ENCODE measurements at regions not wholly inside any gene's neighbourhood (a gene's known extent, or its start where the extent isn't known, plus 50 kb on each side); places are given as distances from the start of the nearest gene placed in this dataset.

DNA sequence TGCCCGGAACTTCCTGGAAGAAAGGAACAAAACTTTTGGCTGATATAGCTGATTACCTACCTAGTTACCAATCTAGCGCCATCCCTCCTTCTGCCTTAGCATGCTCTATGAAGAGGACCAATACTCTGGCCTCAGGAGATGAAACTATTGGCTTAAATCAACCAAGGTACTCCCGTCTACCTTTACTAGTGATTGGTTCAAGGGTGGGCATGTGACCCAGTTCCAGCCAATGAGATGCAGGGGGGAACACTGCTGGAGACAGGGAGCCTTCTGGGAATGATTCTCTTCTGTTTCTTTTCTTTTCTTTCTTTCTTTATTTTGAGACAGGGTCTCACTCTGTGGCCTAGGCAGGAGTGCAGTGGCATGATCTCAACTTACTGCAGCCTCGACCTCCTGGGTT is 72.6 kb upstream of the CCDC167 start:
- H3K4me3 Mint-ChIP-seq (ENCODE audit: low read depth): no peak overlapping the region
- no peaks in the 10 kb centered on the region for H3K4me1 Mint-ChIP-seq (ENCODE audit: low read depth)
- DNase-seq (ENCODE audit: low spot score, unreplicated experiment): no peak
- no peaks in the 10 kb centered on the region for H3K36me3 Mint-ChIP-seq (ENCODE audit: insufficient read depth)
- peaks cover 42% of the 10 kb centered on the region for H3K27me3 Mint-ChIP-seq
- H3K27ac Mint-ChIP-seq: no peak overlapping the region
- H3K9me3 Mint-ChIP-seq (ENCODE audit: low read depth): no peaks in the 10 kb centered on the region
- TF ChIP-seq, protein P1, sequence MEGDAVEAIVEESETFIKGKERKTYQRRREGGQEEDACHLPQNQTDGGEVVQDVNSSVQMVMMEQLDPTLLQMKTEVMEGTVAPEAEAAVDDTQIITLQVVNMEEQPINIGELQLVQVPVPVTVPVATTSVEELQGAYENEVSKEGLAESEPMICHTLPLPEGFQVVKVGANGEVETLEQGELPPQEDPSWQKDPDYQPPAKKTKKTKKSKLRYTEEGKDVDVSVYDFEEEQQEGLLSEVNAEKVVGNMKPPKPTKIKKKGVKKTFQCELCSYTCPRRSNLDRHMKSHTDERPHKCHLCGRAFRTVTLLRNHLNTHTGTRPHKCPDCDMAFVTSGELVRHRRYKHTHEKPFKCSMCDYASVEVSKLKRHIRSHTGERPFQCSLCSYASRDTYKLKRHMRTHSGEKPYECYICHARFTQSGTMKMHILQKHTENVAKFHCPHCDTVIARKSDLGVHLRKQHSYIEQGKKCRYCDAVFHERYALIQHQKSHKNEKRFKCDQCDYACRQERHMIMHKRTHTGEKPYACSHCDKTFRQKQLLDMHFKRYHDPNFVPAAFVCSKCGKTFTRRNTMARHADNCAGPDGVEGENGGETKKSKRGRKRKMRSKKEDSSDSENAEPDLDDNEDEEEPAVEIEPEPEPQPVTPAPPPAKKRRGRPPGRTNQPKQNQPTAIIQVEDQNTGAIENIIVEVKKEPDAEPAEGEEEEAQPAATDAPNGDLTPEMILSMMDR (IDR thresholded peaks at IDR 0.05; ENCODE audit: unreplicated experiment): no peak

GRCh38 chr6:37570482-37571133 is 70.9 kb upstream of the CCDC167 start:
- no peak overlapping the region for H3K4me3 Mint-ChIP-seq (ENCODE audit: low read depth)
- DNase-seq (ENCODE audit: low spot score, unreplicated experiment): no peak
- H3K4me1 Mint-ChIP-seq (ENCODE audit: low read depth): no peaks in the 10 kb centered on the region

DNA sequence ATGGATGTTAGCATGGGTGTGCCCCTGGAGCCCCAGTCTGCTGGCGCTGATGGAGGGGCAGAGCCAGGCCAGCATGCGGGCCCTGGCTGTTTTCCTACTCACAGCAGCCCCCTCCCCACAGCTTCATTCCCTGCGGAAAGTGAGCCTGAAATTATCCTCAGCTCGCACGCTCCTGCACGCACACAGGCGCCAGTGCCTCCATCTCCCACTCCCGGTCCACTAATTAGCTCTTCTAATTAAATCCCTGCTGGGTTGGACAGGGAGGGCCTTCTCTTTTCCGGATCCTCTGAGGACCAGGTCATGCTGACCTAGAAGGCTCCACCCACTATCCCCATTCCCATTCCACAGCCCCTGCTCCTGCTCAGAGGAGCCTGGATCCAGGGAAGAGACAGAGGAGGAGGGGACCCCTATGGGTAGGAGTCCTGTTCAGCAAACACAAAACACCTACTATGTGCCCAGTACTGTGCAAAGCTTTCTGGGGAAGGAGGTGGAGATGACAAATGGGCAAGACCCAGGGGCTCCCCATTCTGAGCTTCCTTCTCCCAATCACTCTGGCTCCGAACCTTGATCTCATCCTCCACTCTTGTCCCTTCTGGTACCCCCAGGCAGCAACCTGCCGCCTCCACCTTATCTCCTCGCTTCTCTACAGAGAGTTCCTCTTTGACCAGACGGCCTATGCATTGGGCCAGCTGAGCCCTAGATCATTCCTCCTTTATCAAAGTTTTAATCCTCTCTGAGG is 70.2 kb upstream of the CCDC167 start:
- no peak overlapping the region for H3K27ac Mint-ChIP-seq
- DNase-seq (ENCODE audit: low spot score, unreplicated experiment): no peak

More at GRCh38 chr6:37570482-37571133, 70.9 kb upstream of the CCDC167 start:
- peaks cover 41% of the 10 kb centered on the region for H3K27me3 Mint-ChIP-seq
- no peak overlapping the region for H3K27ac Mint-ChIP-seq
- TF ChIP-seq, protein P1 (IDR thresholded peaks at IDR 0.05; ENCODE audit: unreplicated experiment): no peak
- no peaks in the 10 kb centered on the region for H3K36me3 Mint-ChIP-seq (ENCODE audit: insufficient read depth)
- no peaks in the 10 kb centered on the region for H3K9me3 Mint-ChIP-seq (ENCODE audit: low read depth)

DNA sequence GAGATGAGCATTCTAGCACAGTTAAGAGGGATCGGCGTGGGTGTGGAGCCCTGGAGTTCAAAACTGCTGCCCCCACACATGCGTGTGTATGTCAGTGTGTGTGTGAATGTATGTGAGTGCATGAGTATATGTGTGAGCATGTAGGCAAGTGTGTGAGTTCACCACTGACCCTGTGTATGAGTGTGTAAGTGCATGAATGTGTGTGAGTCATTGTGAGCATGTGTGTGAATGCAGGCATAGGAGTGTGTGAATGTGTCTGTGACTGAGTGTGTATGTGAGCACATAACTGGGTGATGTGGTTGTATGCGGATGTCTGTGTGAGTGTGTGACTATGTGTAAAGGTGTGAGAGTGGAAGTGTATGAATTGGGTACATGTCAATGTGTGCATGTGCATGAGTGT is 69.6 kb upstream of the CCDC167 start:
- peaks cover 9% of the 10 kb centered on the region for H3K4me1 Mint-ChIP-seq (ENCODE audit: low read depth)
- TF ChIP-seq, protein P1 (IDR thresholded peaks at IDR 0.05; ENCODE audit: unreplicated experiment): no peak
- H3K27ac Mint-ChIP-seq: no peak overlapping the region
- DNase-seq (ENCODE audit: low spot score, unreplicated experiment): no peak
- H3K27me3 Mint-ChIP-seq: peaks cover 50% of the 10 kb centered on the region
- H3K9me3 Mint-ChIP-seq (ENCODE audit: low read depth): no peaks in the 10 kb centered on the region
- H3K36me3 Mint-ChIP-seq (ENCODE audit: insufficient read depth): no peaks in the 10 kb centered on the region
- H3K4me3 Mint-ChIP-seq (ENCODE audit: low read depth): no peak overlapping the region

More for the DNA sequence above, 70.2 kb upstream of the CCDC167 start:
- peaks cover 45% of the 10 kb centered on the region for H3K27me3 Mint-ChIP-seq
- TF ChIP-seq, protein P1 (IDR thresholded peaks at IDR 0.05; ENCODE audit: unreplicated experiment): no peak
- H3K36me3 Mint-ChIP-seq (ENCODE audit: insufficient read depth): no peaks in the 10 kb centered on the region
- H3K4me3 Mint-ChIP-seq (ENCODE audit: low read depth): no peak overlapping the region
- H3K9me3 Mint-ChIP-seq (ENCODE audit: low read depth): no peaks in the 10 kb centered on the region
- H3K4me1 Mint-ChIP-seq (ENCODE audit: low read depth): peaks cover 6% of the 10 kb centered on the region

DNA sequence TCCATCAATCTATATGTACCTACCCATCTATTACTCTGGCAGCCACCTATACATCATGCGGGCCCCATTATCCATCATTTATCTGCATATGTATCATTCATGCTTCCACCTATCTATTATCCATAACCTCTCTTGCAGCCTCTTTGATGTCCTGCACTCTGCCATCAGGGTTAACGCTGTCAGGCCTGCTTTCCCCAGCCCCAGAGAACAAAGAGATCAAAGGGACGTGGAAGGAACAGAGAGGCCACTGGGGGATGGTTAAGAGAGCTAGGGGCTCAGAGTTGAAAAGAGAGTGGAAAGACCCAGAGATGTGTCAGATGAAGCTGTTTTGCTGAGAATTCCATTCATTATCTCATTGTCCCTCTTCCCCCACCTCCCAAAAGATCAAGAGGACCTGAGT is 67.3 kb upstream of the CCDC167 start:
- H3K9me3 Mint-ChIP-seq (ENCODE audit: low read depth): no peaks in the 10 kb centered on the region
- peak overlapping the region; percentile 54 for H3K4me3 Mint-ChIP-seq (ENCODE audit: low read depth)

More for the DNA sequence above, 67.3 kb upstream of the CCDC167 start:
- no peak for DNase-seq (ENCODE audit: low spot score, unreplicated experiment)
- no peak overlapping the region for H3K27ac Mint-ChIP-seq
- H3K4me1 Mint-ChIP-seq (ENCODE audit: low read depth): peaks cover 9% of the 10 kb centered on the region
- peaks cover 55% of the 10 kb centered on the region for H3K27me3 Mint-ChIP-seq
- H3K36me3 Mint-ChIP-seq (ENCODE audit: insufficient read depth): no peaks in the 10 kb centered on the region
- TF ChIP-seq, protein P1 (IDR thresholded peaks at IDR 0.05; ENCODE audit: unreplicated experiment): no peak
